GM03348 (cell line): ENCODE measurements at regions not wholly inside any gene's neighbourhood (a gene's known extent, or its start where the extent isn't known, plus 50 kb on each side); places are given as distances from the start of the nearest gene placed in this dataset.
"Not testable (repeated sequence)": the region's sequence is repeated elsewhere in the genome, so short reads cannot be mapped to it uniquely, and the experiment has no call there.

ENCODE experiments used
- DNase-seq: peaks from one replicate; pipeline ENCODE4 v3.0.0; 2012; ENCODE audit warnings: low spot score

- DNase-seq = no peak
These were observed 190.1 kb upstream of the AKR1E2 start for GRCh38 chr10:4635883-4636282.

DNA sequence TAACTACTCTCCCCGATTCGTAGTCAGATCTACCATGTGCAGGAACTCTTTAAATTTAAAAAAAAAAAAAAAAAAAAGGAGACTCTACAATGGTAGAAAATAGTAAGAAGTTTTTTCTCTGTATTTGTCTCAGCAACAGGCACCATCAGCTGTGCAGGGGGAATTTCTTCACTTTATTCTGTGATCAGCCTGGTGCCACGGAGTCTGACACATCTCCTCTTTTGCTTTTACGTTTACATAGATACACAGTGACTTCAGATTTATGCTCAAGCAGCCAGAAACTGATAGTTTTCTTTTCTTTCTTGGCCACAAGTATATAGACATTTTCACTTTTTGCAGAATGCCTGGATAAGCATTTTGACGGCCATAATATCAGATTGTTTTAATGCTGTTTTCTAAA, 190.6 kb upstream of the AKR1E2 start:
- DNase-seq = no peak

DNA sequence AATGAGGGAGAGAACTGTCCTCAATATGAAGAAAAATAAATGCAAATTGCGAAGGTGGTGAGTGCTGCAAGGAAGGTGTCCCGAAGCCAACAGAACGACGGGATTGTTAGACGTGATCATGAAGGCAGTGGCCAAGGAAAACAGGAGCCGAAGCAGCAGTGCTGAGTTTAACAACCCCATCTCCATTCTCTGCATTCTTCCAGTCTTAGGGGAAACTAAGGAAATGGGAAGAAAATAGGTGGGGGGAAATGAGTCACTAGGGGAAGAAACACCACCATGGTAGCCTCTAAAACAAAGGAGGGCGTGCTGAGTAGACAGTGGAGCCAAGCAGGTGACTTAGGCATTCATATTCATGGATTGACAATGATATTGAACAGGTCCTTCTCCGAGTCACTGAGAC, 192.2 kb upstream of the AKR1E2 start:
- no peak for DNase-seq

- no peak for DNase-seq
These were observed 192.8 kb upstream of the AKR1E2 start for GRCh38 chr10:4633186-4633585.

- DNase-seq = no peak
These were observed 193.2 kb upstream of the AKR1E2 start for GRCh38 chr10:4632757-4633156.

DNA sequence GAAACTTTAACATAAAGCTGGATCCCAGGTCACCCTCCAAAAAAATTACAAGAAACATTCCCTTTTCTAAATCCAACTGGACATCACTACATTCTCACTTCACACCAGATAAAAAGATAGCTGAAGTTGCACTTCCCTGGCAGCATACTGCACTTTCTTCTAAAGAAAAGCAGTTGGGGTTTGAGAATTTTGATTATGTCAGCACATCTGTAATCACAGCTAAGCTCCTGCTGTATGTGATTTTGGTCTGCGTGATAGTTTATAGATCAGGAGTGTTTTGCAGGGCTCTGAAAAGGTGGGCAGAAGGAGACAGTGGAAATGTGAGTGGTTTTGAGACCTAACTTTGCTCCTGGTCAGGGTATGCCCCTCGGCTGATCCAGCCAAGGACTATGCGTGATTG, 199.1 kb upstream of the AKR1E2 start:
- DNase-seq = no peak

- peak; percentile 24 for DNase-seq
These were observed 202.1 kb upstream of the AKR1E2 start for GRCh38 chr10:4623757-4624420.

- no peak for DNase-seq
These were observed 202.8 kb upstream of the AKR1E2 start for GRCh38 chr10:4623200-4623599.

GRCh38 chr10:4622384-4622783, 203.6 kb upstream of the AKR1E2 start:
- no peak for DNase-seq

GRCh38 chr10:4617589-4617988, 208.4 kb upstream of the AKR1E2 start:
- DNase-seq = no peak

DNA sequence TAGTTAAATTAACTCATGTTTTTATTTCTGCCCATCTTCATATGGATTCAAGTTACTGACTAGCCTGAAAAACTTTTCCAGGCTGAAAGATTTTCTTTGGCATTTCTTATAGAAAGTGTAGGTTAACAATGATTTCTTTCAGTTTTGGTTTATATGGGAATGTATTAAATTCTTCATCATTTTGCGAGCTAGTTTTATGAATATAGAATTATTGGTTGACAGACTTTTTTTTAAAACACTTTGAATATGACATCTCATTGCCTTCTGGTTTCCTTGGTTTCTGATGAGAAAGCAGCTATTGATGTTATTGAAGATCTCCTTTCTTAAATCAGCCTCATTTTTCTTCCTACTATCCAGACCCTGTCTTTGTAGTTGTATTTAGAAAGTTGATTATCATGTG, 211.0 kb upstream of the AKR1E2 start:
- DNase-seq = no peak

GRCh38 chr10:4609251-4609650, 216.8 kb upstream of the AKR1E2 start:
- no peak for DNase-seq

DNA sequence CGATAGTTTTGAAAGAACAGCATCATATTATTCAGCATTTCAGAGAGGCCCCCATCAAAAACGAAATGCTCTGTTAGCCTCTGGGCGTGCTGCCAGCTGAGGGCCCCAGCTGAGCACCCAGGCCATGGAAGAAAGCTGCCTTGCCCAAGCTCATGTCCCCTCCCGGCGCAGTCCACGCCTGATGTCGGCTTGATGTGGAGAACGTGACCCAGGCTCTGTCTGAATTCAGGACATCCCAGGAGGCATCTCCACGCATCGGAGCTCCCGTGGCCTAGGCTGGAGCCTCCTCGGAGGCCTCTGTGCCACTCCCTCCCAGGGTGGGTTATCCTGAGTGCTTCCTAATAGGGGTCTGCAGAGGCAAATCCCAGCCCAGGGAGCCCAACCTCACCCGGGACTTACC, 218.3 kb upstream of the AKR1E2 start:
- DNase-seq = no peak

- DNase-seq = no peak
These were observed 219.0 kb upstream of the AKR1E2 start for GRCh38 chr10:4606856-4607636.

DNA sequence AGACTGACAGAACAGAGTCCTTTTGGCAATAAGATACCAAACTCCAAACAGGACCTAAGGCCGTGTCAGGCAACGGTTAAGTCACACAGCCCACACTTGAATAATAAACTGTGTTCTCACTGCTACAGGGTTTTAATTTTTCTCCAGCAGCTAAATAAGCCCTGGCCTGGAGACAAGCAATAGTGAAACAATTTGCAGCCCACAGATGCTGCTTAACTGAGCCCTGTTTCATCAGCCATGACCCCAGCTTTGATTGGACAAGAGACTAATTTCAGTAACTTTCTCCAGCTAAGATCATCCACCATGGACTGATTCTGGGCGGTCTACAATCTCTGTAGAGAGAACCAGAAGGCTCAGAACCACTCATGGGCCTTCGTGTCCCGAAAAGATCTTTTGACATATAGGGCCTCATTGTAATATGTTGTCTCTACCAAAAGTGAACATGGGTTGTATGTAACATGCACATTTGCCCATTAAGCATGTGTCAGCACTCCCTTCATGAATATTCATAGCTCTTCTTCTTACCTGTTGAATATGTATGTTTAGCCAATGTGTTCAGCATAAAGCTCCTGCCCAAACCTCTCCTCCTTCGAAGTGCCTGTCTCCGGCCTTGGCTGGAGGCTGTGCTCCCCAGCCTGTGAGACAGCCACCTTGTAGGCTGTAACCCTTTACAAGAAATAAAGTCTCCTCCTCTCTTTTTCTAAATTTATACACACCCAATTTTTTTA, 223.1 kb upstream of the AKR1E2 start:
- DNase-seq = no peak

- no peak for DNase-seq
These were observed 226.5 kb upstream of the AKR1E2 start for GRCh38 chr10:4599471-4599870.

DNA sequence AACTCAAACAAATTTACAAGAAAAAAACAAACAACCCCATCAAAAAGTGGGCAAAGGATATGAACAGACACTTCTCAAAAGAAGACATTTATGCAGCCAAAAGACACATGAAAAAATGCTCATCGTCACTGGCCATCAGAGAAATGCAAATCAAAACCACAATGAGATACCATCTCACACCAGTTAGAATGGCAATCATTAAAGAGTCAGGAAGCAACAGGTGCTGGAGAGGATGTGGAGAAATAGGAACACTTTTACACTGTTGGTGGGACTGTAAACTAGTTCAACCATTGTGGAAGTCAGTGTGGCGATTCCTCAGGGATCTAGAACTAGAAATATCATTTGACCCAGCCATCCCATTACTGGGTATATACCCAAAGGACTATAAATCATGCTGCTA, 228.1 kb upstream of the AKR1E2 start:
- not testable (repeated sequence) for DNase-seq

- peak; percentile 56 for DNase-seq
These were observed 229.1 kb upstream of the AKR1E2 start for GRCh38 chr10:4596951-4597350.

- DNase-seq = peak; percentile 58
These were observed 230.2 kb upstream of the AKR1E2 start for GRCh38 chr10:4595719-4596319.

GRCh38 chr10:4590807-4591206, 235.2 kb upstream of the AKR1E2 start:
- no peak for DNase-seq

DNA sequence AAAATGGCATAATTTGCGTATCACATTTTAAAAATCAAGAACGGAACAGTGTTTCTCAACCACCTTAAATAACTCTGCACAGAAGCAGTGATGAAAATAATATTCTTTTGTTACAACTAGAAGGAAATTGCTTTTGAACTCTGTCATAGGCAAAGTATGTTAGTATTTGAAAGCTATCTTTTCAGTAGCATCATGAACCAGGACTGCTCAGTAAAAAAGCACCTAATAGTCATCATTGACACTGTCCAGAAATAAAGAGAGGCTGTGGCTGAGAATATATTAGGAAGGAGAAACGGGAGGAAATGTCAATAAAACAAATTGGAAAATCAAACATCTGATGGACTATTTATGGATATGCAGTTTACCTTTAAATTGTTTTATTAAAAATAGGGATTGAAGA, 237.2 kb upstream of the AKR1E2 start:
- DNase-seq = peak; percentile 17

- DNase-seq = no peak
These were observed 238.5 kb upstream of the AKR1E2 start for GRCh38 chr10:4587466-4587865.

GRCh38 chr10:4586776-4587175, 239.2 kb upstream of the AKR1E2 start:
- peak; percentile 50 for DNase-seq
